Panc1 (cell line): ENCODE measurements at regions not wholly inside any gene's neighbourhood (a gene's known extent, or its start where the extent isn't known, plus 50 kb on each side); places are given as distances from the start of the nearest gene placed in this dataset.

Experiments
- CTCF ChIP-seq: fragments of 450-650 bp; IDR thresholded peaks from 2 replicates; pipeline ENCODE4 v1.5.1; 2017; ENCODE audit warnings: mild to moderate bottlenecking
- POLR2AphosphoS5 ChIP-seq: IDR thresholded peaks from 2 replicates; pipeline ENCODE4 v1.6.1; 2012; ENCODE audit warnings: mild to moderate bottlenecking, low read depth, low read length, moderate library complexity
- REST ChIP-seq, 2 experiments: IDR thresholded peaks; 2 replicates each; pipeline ENCODE4 v1.6.1; 2011 to 2012; ENCODE audit warnings: low read depth in 2 of 2, control low read depth in 1 of 2, low read length in 1 of 2, mild to moderate bottlenecking in 1 of 2, moderate library complexity in 1 of 2; ENCODE audit not compliant: insufficient read depth in 1 of 2
- TCF7L2 ChIP-seq: IDR thresholded peaks from 2 replicates; pipeline ENCODE4 v1.6.1; 2011; ENCODE audit warnings: mild to moderate bottlenecking, low read depth, low read length, inconsistent platforms

- no peak for TF ChIP-seq POLR2AphosphoS5
- no peak for TF ChIP-seq CTCF
- no peak for TF ChIP-seq REST (IDR thresholded peaks at IDR 0.05; ENCODE audit: insufficient read depth in 1 of 2, low read depth in 2 of 2, low read length in 1 of 2)
- TF ChIP-seq TCF7L2, result no peak
Observed at GRCh38 chr13:39835253-39835652, 179.8 kb downstream of the COG6 start.
